Transverse colon (tissue), 4 donors: ENCODE measurements at regions not wholly inside any gene's neighbourhood (a gene's known extent, or its start where the extent isn't known, plus 50 kb on each side); places are given as distances from the start of the nearest gene placed in this dataset.

Experiments used
- CTCF ChIP-seq, 5 experiments: fragments of 200-600 bp in 3 of 5; fragments of 450-650 bp in 2 of 5; sonication (generic) in 3 of 5; IDR thresholded peaks; 1 replicate in 2 of 5; 2 replicates in 3 of 5; pipeline ENCODE4 v1.5.1; 2016 to 2017; ENCODE audit warnings: antibody characterized with exemption in 5 of 5, inconsistent platforms in 3 of 5, mild to moderate bottlenecking in 2 of 5, moderate library complexity in 1 of 5
- EP300 ChIP-seq: sonication (generic); formaldehyde crosslinking; IDR thresholded peaks from one replicate; pipeline ENCODE4 v1.6.1; 2017; ENCODE audit warnings: antibody characterized with exemption, low read depth
- POLR2A ChIP-seq: fragments of 450-650 bp; IDR thresholded peaks from one replicate; pipeline ENCODE4 v1.6.1; 2016; ENCODE audit warnings: antibody characterized with exemption, mild to moderate bottlenecking, moderate library complexity
- POLR2AphosphoS5 ChIP-seq, 3 donors: sonication (generic); formaldehyde crosslinking; IDR thresholded peaks; one replicate each; pipeline ENCODE4 v1.6.1; 2016; ENCODE audit warnings: antibody characterized with exemption in 3 of 3

- TF ChIP-seq CTCF (IDR thresholded peaks at IDR 0.05) (no peak), POLR2A (no peak), POLR2AphosphoS5 (IDR thresholded peaks at IDR 0.05) (no peak), EP300 (no peak)
Observed at GRCh38 chr11:119782739-119783072, 53.7 kb upstream of the NECTIN1 start.
